Fibroblast of skin of back (primary cell): ENCODE measurements at regions not wholly inside any gene's neighbourhood (a gene's known extent, or its start where the extent isn't known, plus 50 kb on each side); places are given as distances from the start of the nearest gene placed in this dataset.
"Not testable (repeated sequence)": the region's sequence is repeated elsewhere in the genome, so short reads cannot be mapped to it uniquely, and the experiment has no call there.

ENCODE experiments used
- DNase-seq: peaks from one replicate; pipeline ENCODE4 v3.0.0-alpha.2; 2013

DNA sequence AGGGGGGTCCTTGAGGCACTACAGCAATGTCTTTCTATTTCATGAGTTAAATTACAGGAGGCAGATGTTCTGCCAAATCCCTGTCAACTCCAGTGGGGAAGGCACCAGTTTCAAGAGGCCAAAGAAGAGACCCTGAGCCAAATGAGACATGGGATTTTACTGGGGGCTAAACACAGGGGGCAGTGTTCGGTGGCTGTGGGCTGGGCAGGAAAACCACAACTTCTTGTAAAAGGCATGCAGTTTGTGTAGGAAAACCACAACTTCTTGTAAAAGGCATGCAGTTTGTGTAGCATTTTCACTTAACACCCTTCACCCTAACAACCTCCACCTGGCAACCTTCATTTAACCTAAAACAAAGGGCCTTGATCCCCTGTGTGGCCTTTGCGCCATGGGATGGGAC, 61.0 kb downstream of the POLR2M start:
- DNase-seq, result no peak

DNA sequence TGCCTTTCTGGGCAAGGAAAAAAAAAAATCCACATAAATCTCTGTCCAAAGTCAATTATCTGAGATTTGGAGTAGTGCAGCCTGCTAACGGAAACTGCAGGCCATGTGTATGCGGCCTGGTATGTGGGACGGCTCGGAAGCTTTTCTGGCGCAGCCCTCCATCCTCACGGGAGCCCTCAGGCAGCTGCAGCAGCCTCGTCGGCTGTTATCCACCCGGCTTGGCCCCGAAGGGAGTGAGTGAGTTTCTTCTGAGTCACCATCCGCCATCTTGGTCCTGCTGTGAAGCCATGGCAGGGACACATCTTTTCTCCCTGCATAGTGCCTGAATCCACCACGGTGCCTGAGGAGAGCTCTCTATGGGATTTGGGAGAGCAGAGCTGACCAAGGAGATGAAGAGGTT, 62.8 kb downstream of the POLR2M start:
- DNase-seq, result peak; percentile 90

DNA sequence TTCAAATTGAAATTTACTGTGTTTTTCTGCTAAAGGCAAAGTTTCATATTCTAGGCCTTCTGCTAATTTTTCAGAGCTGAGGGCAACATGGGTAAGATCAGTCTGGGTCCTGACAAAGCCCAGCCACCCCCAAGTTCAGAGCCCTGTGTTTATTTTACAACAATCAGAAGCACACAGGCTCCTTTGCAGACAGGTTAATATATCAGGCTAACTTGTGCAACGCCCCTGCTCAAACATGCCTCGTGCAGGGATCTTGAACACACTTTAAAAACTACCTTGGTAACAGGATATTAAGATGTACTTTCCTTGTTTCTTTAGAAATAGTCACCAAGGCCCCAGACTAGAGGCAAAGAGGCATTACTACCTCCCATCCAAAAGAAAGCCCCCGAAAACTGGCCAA, 64.0 kb downstream of the POLR2M start:
- no peak for DNase-seq

DNA sequence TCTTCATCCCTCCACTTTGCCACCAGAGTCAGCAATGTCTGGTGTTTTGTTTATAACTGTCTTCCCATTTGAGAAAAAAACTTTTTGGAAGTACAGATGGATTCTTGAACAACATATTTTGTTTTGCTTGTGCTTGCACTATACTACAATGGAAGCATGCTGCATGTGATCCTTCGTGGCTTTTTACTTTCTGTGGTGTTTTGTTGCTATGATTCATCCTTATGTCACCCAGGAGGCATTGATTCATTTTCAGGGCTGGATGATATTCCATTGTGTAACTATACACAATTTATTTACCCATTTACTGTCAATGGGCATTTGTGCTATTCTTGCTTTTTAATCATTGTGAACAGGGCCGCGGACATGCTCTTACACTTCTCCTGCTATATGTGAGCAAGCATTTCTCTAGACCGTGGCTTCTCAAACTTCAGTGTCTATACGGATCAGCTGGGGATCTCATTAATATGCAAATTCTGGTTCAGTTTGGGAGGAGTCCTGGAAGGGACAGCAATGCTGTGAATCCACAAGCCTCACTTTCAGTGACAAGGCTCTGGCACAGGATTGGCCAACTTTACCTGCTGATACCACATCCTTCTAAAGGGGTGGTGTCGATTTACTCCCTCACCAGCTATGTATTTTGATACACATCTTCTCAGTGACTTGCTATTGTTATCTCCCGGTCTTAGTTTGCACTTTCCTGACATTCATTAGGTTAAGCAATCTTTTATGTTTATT, 65.9 kb downstream of the POLR2M start:
- peak; percentile 37 for DNase-seq

DNA sequence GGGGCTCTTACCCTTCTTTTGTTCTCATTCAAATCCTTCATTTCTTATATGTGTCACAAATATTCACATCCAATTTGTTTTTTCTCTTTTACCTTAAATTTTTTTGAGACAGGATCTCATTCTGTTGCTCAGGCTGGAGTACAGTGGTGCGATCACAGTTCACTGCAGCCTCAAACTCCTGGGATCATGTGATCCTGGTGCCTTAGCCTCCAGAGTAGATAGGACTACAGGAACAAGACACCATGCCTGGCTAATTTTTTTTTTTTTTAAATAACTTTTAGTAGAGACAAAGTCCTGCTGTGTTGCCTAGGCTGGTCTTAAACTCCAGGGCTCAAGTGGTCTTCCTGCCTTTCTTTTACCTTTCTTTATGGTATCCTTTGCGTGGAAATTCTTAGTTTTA, 66.5 kb downstream of the POLR2M start:
- DNase-seq, result no peak

DNA sequence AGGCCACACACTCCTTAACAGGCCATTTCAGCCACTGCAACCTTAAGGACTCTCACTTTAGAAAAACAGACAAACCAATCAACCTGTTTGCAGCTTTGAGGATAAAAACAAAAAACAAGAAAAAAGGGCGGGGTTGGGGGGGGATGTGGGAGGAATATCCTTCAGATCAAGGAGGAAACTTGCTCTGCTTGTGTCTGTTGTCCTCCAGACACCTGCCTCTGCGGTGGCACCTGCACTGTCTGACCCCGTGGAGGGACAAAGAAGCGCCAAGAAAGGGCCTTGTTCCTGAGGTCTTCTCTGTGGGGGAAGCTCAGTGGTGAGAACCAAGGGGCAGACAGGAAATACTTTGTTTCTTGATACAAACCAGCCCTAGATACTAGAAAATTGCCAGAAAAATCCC, 70.5 kb downstream of the POLR2M start:
- no peak for DNase-seq

DNA sequence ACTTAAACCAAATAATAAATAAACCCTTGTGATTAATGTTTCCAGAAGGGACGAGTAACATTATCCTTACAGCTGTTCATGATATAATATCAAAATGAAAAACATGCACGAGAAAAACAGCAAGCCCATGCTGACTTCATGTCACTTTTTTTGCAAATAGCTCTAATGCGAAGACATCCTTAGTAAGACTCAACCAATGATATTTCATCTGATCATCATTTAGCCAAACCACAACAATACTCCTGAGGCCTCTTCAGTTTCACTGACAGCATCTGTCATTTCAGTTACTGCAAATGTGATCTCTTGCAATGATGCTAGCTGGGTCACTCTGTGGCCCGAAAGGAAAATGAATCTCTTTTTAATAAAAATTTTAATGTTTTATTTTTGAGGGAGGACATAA, 74.0 kb downstream of the POLR2M start:
- DNase-seq, result no peak

DNA sequence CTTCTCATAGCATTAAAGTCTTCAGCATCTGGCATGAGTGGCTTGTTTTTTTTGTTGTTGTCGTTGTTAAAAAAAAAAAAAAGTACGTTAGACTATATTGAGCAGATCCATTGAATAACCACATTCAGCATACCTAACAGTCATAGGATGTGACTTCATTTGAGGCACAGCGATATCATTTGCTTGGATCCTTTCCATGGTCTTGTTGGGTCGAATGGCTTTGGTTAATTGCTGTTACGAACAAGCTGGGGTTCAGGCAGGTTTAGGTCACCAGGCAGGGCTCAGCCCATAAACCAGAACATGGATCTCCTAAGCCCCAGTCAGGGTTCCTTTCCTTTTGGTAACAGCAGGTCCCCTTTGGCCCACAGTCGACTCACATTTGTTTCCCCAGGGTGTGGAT, 76.2 kb downstream of the POLR2M start:
- peak; percentile 54 for DNase-seq

DNA sequence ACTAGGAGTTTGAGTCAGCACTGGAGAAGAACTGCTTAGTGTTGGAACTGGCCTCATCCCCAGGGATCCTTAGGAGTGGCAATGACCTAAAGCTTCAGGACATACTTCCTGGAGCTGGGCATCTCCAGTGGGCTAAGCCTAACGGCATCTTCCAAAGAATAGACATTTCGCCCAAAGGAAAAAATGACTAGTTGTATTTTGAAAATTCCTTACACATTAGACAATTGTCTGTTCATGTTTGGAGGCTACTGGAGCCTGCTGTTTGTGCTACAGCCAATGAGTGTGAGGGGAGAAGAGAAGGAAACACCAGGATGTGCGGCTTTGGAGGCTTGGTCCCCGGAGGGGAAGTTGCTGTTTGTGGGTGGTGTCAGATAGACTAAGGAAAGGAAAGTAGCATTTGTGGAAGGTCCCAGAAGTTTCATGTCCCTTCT, 77.6 kb downstream of the POLR2M start:
- DNase-seq, result peak; percentile 98

DNA sequence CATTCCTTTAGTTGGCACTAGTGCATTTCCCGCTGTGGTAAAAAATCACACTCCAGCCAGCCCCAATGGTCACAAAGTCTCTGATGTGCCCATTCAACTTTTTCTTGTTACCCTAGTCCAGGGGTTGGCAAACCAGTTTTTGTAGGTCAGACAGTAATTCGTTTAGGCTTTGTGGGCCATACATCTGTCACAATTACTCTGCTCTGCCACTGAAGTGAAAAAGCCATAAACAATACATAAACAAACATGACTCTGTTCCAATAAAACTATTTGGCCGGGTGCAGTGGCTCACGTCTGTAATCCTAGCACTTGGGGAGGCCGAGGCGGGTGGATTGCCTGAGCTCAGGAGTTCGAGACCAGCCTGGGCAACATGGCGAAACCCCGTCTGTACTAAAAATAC, 78.5 kb downstream of the POLR2M start:
- DNase-seq, result no peak

DNA sequence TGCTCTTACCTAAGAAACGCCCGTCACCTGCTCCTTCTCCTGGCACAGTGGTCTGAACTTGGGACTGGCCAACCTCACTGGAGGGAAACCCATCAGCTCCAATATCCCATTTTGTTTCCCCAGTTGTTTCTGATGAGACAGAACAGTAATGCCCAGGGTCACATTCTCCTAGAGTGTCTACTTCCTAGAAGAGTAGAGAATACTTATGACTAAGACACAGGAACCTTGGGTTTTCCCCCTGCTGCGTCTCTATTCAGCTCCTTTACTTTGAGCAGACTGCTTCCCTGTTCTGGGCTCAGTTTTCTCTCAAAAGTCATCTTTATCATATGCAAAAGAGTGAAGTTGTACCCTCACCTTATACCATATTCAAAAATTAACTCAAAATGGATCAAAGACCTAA, 79.4 kb downstream of the POLR2M start:
- no peak for DNase-seq

DNA sequence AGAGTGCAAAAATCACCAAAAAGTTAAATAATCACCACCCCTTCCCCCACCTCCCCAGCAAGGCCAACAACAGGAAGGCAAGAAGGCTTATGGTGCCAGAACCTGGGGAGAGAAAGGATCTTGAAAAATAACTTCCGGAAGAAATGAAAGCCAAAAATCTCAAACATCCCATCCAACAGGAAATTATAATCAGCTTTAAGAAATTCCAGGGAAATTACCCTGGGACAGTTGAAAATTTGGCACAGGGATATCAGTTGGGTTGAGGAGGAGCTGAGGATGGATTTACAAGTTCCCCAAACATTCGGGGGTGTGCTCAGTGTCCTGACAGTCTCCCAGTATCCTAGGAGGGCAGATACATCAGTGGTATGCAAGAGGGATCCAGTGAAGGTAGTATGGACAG, 82.7 kb downstream of the POLR2M start:
- DNase-seq, result no peak

DNA sequence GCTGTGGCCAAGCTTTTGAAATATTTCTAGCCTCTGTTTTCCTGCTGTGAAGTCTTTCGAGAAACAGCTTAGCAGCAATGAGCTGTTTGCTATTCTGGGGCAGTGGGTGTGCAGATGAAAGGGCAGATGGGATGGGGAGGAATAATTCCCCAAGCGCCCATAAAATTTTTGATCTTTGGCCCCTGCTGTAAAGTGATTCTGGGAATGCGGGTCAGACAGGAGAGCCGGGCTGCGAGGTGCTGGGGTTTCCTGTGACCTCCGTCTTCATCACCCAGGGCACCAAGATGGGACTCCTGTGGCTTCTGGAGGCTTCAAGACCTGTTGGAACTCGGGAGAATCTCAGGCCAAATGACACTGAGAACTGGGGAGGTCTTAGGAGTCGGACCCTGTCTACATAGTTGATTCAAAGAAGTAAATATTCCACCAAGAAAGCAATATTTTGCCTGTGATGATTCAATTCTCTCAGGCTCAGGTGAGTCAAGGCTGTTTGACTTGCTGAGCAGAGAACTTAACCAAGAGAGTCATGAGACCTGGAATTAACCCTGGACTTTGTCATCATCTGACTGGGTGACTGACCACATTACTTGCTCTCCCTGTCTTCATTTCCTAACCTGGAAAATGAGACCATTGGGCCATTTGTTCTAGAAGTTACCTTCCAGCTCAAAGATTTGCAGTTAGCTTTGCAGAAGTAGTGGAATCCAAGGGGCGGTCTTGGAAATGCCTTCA, 86.4 kb downstream of the POLR2M start:
- DNase-seq, result no peak

DNA sequence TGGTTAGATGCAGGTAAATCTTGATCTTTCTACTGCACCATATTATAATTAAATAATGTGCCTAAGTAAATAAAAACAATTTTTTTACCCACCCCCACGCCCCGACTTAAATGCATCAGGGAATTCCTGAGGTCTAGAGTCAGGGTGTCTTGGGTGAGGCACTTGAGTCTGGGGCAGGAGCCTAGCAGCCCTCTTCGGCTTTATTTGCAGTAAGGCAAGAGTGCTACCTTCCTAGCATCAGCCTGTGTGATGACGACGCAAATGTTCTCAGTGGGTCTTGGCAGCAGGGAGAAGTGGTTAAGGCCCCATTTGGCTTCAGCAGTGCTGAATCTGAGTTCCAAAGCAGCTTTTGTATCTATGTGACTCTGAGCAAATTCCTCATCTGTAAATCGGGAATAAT, 88.7 kb downstream of the POLR2M start:
- DNase-seq, result no peak

DNA sequence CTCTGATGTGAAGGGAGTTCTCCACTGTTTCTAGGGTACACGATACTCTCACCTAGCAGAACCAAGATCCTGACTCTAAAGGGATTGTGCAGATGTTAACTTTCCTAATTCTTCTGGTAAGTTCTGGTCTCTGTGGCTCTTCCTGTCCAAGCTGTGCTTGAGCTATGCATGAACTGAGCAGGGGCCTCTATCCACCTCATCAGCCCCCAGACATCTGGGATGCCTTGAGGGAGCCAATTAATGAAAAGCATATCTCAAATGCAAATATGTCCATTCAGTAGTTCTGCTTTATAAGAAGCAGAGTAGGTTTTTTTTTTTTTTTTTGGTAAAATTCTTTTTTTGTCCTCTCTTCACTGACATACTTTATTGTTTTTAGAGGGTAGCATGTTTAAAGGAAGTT, 89.6 kb downstream of the POLR2M start:
- DNase-seq, result no peak

DNA sequence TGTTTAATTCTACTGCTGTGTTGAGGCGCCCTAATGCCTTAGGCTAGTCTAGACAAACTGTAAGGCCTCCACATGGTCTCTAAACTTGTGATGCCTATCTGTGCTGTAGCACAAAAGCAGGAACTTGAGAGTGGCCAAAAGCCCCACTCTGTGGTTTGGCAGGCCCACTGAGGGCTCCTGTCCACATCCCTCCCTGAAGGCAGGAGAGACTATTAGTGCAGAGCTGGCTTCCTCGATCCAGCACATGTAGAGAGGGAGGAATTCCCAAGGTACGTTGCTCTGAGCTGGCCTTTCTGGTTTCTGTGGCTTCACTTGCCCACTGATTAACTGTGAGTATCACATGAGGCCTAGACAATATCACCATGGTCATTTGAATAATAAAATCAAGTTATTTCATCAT, 90.6 kb downstream of the POLR2M start:
- DNase-seq, result no peak

DNA sequence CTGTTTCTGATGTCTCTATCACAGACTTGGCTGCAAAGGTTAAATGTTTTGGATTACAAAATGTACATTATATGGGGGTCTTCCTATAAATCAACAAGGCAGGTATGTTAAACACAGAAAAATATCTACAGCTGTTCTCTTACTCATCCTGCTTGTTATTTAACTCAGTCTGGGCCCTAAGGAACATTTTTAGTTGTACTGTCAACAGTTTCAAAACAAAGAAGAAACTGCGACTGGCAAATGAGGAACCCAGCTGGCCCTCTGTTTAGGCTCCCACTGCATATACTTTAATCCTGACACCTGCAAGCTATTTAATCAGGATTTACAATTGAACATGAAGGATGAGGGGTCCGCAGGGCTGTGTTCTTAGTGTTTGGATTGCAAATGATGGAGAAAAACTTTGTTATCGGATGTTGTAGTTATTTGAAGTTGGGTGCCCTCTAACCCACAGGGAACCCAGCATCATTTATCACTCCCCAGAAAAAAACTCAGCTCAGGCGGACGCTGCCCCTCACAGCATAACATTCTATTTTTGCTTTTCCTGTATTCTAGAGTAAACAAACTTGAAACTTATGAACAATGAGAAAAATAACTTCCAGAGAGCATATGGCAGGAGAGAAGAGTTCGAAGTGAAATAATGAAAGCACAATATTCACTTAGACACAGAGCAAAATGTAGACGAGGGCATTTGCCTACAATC, 91.2 kb downstream of the POLR2M start:
- no peak for DNase-seq

DNA sequence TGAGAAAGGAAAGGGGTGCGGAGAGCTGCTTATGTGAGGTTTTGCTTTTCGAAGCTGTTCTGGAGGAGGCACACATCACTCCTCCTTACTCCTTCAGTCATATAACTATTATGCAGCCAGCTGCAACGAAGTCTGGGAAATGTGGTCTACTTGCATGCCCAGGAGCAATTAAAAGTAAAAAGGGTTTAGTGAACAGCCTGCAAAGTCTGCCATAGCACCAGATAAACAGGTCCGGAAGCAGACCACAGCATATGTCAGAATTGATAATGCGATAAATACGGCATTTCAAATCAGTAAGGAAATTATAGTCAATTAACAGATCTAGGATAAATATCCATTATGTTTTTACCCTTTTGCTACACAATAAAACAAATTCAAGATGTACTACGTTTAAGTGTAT, 99.5 kb downstream of the POLR2M start:
- DNase-seq, result no peak

DNA sequence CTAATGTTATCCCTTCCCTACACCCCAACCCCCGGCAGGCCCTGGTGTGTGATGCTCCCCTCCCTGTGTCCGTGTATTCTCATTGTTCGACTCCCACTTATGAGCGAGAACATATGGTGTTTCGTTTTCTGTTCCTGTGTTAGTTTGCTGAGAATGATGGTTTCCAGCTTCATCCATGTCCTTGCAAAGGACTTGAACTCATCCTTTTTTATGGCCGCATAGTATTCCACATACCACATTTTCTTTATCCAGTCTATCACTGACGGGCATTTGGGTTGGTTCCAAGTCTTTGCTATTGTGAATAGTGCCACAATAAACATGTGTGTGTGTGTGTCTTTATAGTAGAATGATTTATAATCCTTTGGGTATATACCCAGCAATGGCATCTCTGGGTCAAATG, 102.8 kb downstream of the POLR2M start:
- DNase-seq, result not testable (repeated sequence)

DNA sequence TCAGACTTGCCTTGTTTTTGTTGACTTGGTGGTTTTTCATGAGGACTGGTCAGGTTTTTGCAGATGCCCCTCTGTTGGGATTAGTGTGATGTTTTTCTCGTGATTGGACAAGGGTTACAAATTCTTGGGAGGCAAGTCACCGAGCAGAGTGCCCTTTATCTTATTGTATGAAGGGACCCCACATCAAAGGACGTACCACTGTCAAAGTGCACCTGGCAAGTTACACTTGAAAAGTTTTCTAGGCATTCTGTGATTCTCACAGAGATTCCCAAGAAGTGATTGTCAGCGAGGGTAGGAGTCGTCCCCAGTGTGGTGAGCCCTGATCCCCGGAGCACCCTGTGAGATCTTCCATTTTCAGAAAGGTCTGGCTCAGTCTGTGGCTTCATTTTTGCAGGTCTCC, 110.1 kb downstream of the POLR2M start:
- no peak for DNase-seq

DNA sequence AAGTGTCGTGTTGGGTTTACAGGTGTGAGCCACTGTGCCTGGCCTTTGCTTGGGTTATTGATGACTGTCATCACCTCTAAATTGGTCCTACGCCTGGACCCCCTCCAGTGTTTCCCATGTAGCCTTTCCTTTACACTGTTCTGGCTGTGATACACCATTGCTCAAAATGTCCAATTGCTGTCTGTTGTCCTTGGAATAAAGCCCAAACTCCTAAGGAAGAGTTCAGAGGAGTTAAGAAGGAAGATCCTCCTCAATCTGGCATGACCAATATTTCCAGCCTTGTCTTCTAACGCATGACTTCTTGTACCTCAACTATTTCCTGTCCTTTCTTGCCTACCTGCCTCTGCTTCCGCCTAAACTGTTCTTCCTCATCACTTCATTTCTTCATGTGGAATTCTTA, 113.1 kb downstream of the POLR2M start:
- DNase-seq, result peak; percentile 52

DNA sequence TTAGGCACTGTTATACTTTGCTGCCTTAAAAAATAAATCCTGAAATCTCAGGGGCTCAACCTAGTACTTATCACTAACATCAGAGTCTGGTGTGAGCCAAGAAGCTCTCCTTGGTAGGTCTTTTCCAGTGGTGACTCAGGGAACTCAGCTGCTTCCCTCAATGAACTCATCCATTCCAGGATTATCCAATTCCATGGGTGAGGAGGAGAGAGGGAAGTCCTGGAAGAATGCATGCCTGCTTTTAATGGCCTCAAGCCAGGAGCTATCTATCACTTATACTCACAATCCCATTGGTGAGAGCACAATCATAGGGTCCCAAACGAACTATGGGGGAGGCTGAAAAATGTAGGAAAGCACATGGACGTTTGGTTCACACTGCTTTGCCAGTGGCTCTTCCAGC, 113.6 kb downstream of the POLR2M start:
- peak; percentile 91 for DNase-seq

DNA sequence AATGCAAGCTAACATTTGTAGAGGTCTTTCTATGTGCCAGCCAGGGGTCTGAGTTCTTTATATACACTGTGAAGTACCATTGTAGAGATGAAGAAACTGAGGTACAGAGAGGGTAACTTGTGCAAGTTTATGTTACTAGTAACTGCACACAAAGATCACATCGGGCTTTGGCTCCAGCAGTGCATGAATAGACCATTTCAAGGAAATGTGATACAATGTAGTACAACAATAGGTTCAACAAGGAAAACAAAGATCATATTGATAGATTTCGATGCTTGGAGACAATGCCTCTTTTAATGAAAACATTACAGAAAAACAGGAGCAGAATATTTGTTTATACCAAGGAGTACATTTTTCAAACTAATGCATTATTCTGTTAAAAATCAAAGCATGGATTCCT, 115.3 kb downstream of the POLR2M start:
- no peak for DNase-seq

DNA sequence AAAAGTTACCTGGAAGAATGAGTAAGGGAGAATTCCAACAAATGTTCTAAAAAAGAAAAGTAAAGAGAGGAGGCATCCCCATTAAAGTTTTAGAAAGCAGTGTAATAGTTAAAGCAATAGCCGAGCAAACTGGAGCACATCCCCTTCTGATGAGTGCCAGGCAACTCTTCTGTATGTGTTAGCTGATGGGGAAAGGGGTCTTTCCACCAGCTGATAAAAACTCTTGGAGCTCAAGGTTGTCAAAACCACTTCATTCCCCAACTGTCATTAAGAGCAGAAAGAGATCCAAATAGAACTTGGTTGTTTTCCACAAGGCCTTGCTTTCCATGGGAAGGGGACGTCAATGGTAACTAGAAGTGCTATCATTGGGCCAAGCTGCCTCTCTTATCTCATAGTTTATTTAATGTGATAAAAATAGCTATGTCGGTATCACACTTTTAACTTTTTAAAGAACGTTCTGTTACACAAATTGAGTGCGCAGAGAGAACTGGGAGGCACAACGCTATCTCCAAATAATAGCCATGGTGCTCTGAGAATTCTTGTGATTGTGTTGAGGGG, 116.9 kb downstream of the POLR2M start:
- no peak for DNase-seq
